ENCODE measurements at regions not wholly inside any gene's neighbourhood (a gene's known extent, or its start where the extent isn't known, plus 50 kb on each side); places are given as distances from the start of the nearest gene placed in this dataset.

GRCh38 chr4:1513936-1514483 is 107.8 kb upstream of the NKX1-1 start:
- TF ChIP-seq CTCF (IDR thresholded peaks at IDR 0.05) (no peak), POLR2A (IDR thresholded peaks at IDR 0.05) (no peak)
